ENCODE measurements at regions not wholly inside any gene's neighbourhood (a gene's known extent, or its start where the extent isn't known, plus 50 kb on each side); places are given as distances from the start of the nearest gene placed in this dataset.

- DNase-seq (no peak), ATAC-seq (ENCODE audit: low FRiP score in 2 of 2) (no peak)
- TF ChIP-seq EP300 (IDR thresholded peaks at IDR 0.05): no peak
- TF ChIP-seq CTCF (IDR thresholded peaks at IDR 0.05): no peak
- no peak for TF ChIP-seq POLR2A (IDR thresholded peaks at IDR 0.05)
- TF ChIP-seq POLR2AphosphoS5 (IDR thresholded peaks at IDR 0.05): no peak
- Histone ChIP-seq H3K27ac (peak overlapping the region in 2 of 4 donors; percentile 1 to 36), H3K4me3 (no peak overlapping the region), H3K9me3 (no peaks in the 10 kb centered on the region), H3K4me1 (peaks cover 24 to 37% (median 36%) of the 10 kb centered on the region in 4 donors), H3K27me3 (no peaks in the 10 kb centered on the region), H3K36me3 (no peaks in the 10 kb centered on the region)
- WGBS, 2 donors: 48 to 56% methylated on average over 2 of the region's 2 CpGs
Measured at GRCh38 chr12:92074889-92075288, 70.8 kb downstream of the BTG1 start.

- TF ChIP-seq EP300 (IDR thresholded peaks at IDR 0.05) (no peak), POLR2AphosphoS5 (IDR thresholded peaks at IDR 0.05) (no peak), CTCF (IDR thresholded peaks at IDR 0.05) (no peak), POLR2A (IDR thresholded peaks at IDR 0.05) (no peak)
- no peaks in the 10 kb centered on the region for H3K9me3 ChIP-seq
- H3K4me1 ChIP-seq: peaks cover 23 to 31% (median 28%) of the 10 kb centered on the region in 4 donors
- H3K27me3 ChIP-seq: no peaks in the 10 kb centered on the region
- H3K36me3 ChIP-seq: no peaks in the 10 kb centered on the region
- H3K4me3 ChIP-seq: no peak overlapping the region
- ATAC-seq (ENCODE audit: low FRiP score in 2 of 2) (no peak), DNase-seq (no peak)
- no peak overlapping the region for H3K27ac ChIP-seq
- 86 to 87% methylated on average over 2 of the region's 2 CpGs for WGBS, 2 donors
Measured at GRCh38 chr12:92073094-92073493, 72.6 kb downstream of the BTG1 start.

- H3K36me3 ChIP-seq: no peaks in the 10 kb centered on the region
- no peak overlapping the region for H3K27ac ChIP-seq
- no peaks in the 10 kb centered on the region for H3K27me3 ChIP-seq
- TF ChIP-seq EP300 (IDR thresholded peaks at IDR 0.05) (no peak), CTCF (IDR thresholded peaks at IDR 0.05) (no peak), POLR2AphosphoS5 (IDR thresholded peaks at IDR 0.05) (no peak), POLR2A (IDR thresholded peaks at IDR 0.05) (no peak)
- no peaks in the 10 kb centered on the region for H3K9me3 ChIP-seq
- WGBS, 2 donors: 83 to 94% methylated on average over 1 of the region's 1 CpG
- ATAC-seq (ENCODE audit: low FRiP score in 2 of 2): no peak
- no peak overlapping the region for H3K4me3 ChIP-seq
- peaks cover 16 to 31% (median 20%) of the 10 kb centered on the region in 4 donors for H3K4me1 ChIP-seq
- no peak for DNase-seq
Measured at GRCh38 chr12:92072112-92072511, 73.5 kb downstream of the BTG1 start.

DNA sequence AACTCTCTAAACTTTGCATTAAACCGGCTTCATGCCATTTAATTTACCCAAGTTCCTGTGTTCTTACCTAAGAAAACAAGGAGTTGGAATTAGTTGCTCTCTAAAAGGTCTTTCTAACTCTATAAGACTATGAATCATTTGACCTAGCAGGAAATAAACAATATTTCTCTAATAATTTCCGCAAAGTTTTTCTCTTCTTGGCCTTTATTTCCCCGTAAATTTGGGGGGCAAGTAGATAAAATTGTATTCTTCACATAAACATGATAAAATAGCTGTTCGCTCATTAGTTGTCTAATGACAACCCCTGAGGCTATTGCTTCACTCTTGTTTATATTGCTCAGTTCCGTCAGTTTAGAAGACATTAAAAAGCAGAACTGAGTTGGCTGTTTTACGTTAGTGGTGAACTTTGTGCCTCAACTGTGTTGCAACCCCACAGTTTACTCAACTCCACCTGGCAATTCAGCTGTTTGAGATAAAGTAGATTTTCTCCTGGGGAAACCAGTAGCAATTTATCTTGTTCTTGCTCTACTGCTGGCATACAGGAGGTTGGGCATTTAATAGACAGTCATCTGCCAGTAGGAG is 74.7 kb downstream of the BTG1 start:
- Histone ChIP-seq H3K27ac (peak overlapping the region; percentile 49 to 76 (median 52)), H3K4me3 (no peak overlapping the region), H3K27me3 (no peaks in the 10 kb centered on the region), H3K4me1 (peaks cover 13 to 25% (median 15%) of the 10 kb centered on the region in 4 donors), H3K36me3 (no peaks in the 10 kb centered on the region), H3K9me3 (no peaks in the 10 kb centered on the region)
- DNase-seq (peak in 1 of 2 donors; percentile 61), ATAC-seq (ENCODE audit: low FRiP score in 2 of 2) (peak; percentile 66 to 79)
- 62 to 76% methylated on average over 6 of the region's 6 CpGs for WGBS, 2 donors
- TF ChIP-seq POLR2A (IDR thresholded peaks at IDR 0.05) (no peak), POLR2AphosphoS5 (IDR thresholded peaks at IDR 0.05) (peak; percentile 58 to 85), CTCF (IDR thresholded peaks at IDR 0.05) (no peak), EP300 (IDR thresholded peaks at IDR 0.05) (peak in 3 of 4 donors; percentile 69 to 93 (median 70))
